Caco-2 (cell line): ENCODE measurements at regions not wholly inside any gene's neighbourhood (a gene's known extent, or its start where the extent isn't known, plus 50 kb on each side); places are given as distances from the start of the nearest gene placed in this dataset.

Source experiments
- BruUV-seq: library from RNA; stranded (reverse); fragments of 400-500 nt; replicated peaks from 2 replicates; lab custom pipeline; 2021; lab: Mats Ljungman, UMichigan
- CTCF ChIA-PET: fragments of 300-600 bp; sonication (Branson Sonifier 250); formaldehyde crosslinking; loops from one replicate; lab custom pipeline; 2022; ENCODE audit warnings: antibody characterized with exemption; lab: Charles Lee
- POLR2A ChIA-PET: fragments of 300-600 bp; sonication (Branson Sonifier 250); formaldehyde crosslinking; loops from one replicate; lab custom pipeline; 2022; ENCODE audit warnings: antibody characterized with exemption; lab: Charles Lee
- DNase-seq, 2 experiments: peaks; one replicate each; pipeline versions ENCODE4 v3.0.0 to v3.0.0-alpha.2; 2020 to 2022
- H3K27me3 ChIP-seq: replicated peaks from 2 replicates; pipeline ENCODE4 v1.6.0; 2011; ENCODE audit warnings: low read length; ENCODE audit not compliant: control insufficient read depth, insufficient read depth
- H3K36me3 ChIP-seq: 2 replicates; pipeline ENCODE4 v1.5.1; 2011; ENCODE audit warnings: low read length; ENCODE audit not compliant: control insufficient read depth, insufficient read depth
- H3K4me1 ChIP-seq: fragments of 250-450 bp; sonication (Bioruptor Pico); 2 replicates; pipeline ENCODE4 v1.5.1; 2020; ENCODE audit warnings: mild to moderate bottlenecking
- H3K4me3 ChIP-seq: 2 replicates; pipeline ENCODE4 v1.5.1; 2011; ENCODE audit warnings: low read depth, mild to moderate bottlenecking, control low read depth, low read length
- H3K9me3 ChIP-seq: fragments of 250-450 bp; sonication (Bioruptor Pico); 2 replicates; pipeline ENCODE4 v1.5.1; 2020; ENCODE audit warnings: mild to moderate bottlenecking, moderate library complexity
- H3K27ac Mint-ChIP-seq: one replicate; pipeline ENCODE4 v1.8.0; 2022; ENCODE audit warnings: mixed read lengths; ENCODE audit not compliant: unreplicated experiment
- H3K27me3 Mint-ChIP-seq: one replicate; pipeline ENCODE4 v1.8.0; 2022; ENCODE audit warnings: mixed read lengths; ENCODE audit not compliant: insufficient read depth, unreplicated experiment
- H3K36me3 Mint-ChIP-seq: one replicate; pipeline ENCODE4 v1.8.0; 2022; ENCODE audit warnings: mild to moderate bottlenecking, mixed read lengths; ENCODE audit not compliant: insufficient read depth, unreplicated experiment
- H3K4me1 Mint-ChIP-seq: one replicate; pipeline ENCODE4 v1.8.0; 2022; ENCODE audit warnings: low read depth, mixed read lengths; ENCODE audit not compliant: unreplicated experiment
- H3K4me3 Mint-ChIP-seq: one replicate; pipeline ENCODE4 v1.8.0; 2022; ENCODE audit warnings: mild to moderate bottlenecking, moderate library complexity, mixed read lengths; ENCODE audit not compliant: unreplicated experiment
- H3K9me3 Mint-ChIP-seq: one replicate; pipeline ENCODE4 v1.8.0; 2022; ENCODE audit warnings: mixed read lengths; ENCODE audit not compliant: unreplicated experiment
- CTCF ChIP-seq, 2 experiments: fragments of 200-600 bp in 1 of 2; IDR thresholded peaks; 1 replicate in 1 of 2; 2 replicates in 1 of 2; pipeline versions ENCODE4 v1.5.1 to v1.8.0; 2011 to 2022; ENCODE audit warnings: antibody characterized with exemption in 1 of 2, control low read depth in 1 of 2, inconsistent platforms in 1 of 2, low read depth in 1 of 2, low read length in 1 of 2, mild to moderate bottlenecking in 1 of 2, moderate library complexity in 1 of 2; ENCODE audit not compliant: insufficient read depth in 1 of 2, severe bottlenecking in 1 of 2, unreplicated experiment in 1 of 2
- intact Hi-C: fragments of 100-400 bp; cut with micrococcal nuclease; formaldehyde crosslinking; loops from one replicate; pipeline ENCODE4 v1.10.0; 2022; ENCODE audit not compliant: unreplicated experiment

- H3K27me3 Mint-ChIP-seq, result no peaks in the 10 kb centered on the region
- H3K4me1 Mint-ChIP-seq, result no peaks in the 10 kb centered on the region
- intact Hi-C loops, result loop anchor here (10.0 kb wide), 1 partner anchor 494 kb away; no protein-coding TSS in a partner anchor
- Histone ChIP-seq H3K4me3 (no peak overlapping the region), H3K9me3 (no peaks in the 10 kb centered on the region), H3K36me3 (no peaks in the 10 kb centered on the region), H3K4me1 (no peaks in the 10 kb centered on the region), H3K27me3 (no peaks in the 10 kb centered on the region)
- POLR2A ChIA-PET, result no interaction called here
- H3K9me3 Mint-ChIP-seq, result no peaks in the 10 kb centered on the region
- H3K27ac Mint-ChIP-seq, result no peak overlapping the region
- no TSS peak for BruUV-seq
- no peaks in the 10 kb centered on the region for H3K36me3 Mint-ChIP-seq
- TF ChIP-seq CTCF (IDR thresholded peaks at IDR 0.05; ENCODE audit: insufficient read depth in 1 of 2, low read depth in 1 of 2, low read length in 1 of 2, severe bottlenecking in 1 of 2, unreplicated experiment in 1 of 2), result no peak
- CTCF ChIA-PET, result no interaction called here
- H3K4me3 Mint-ChIP-seq, result no peak overlapping the region
- no peak for DNase-seq
Measured at GRCh38 chr2:144078802-144079724, 440.9 kb downstream of the ZEB2 start.

- H3K4me3 Mint-ChIP-seq, result no peak overlapping the region
- H3K4me1 Mint-ChIP-seq, result no peaks in the 10 kb centered on the region
- Histone ChIP-seq H3K4me3 (no peak overlapping the region), H3K9me3 (no peaks in the 10 kb centered on the region), H3K4me1 (no peaks in the 10 kb centered on the region), H3K36me3 (no peaks in the 10 kb centered on the region), H3K27me3 (no peaks in the 10 kb centered on the region)
- no TSS peak for BruUV-seq
- DNase-seq, result no peak
- intact Hi-C loops, result loop anchor here (10.0 kb wide), 1 partner anchor 493 kb away; no protein-coding TSS in a partner anchor
- H3K27ac Mint-ChIP-seq, result no peak overlapping the region
- POLR2A ChIA-PET, result no interaction called here
- CTCF ChIA-PET, result no interaction called here
- H3K9me3 Mint-ChIP-seq, result no peaks in the 10 kb centered on the region
- no peak for TF ChIP-seq CTCF (IDR thresholded peaks at IDR 0.05; ENCODE audit: insufficient read depth in 1 of 2, low read depth in 1 of 2, low read length in 1 of 2, severe bottlenecking in 1 of 2, unreplicated experiment in 1 of 2)
- H3K27me3 Mint-ChIP-seq, result no peaks in the 10 kb centered on the region
- no peaks in the 10 kb centered on the region for H3K36me3 Mint-ChIP-seq
Measured at GRCh38 chr2:144078106-144078505, 441.8 kb downstream of the ZEB2 start.

GRCh38 chr2:144074450-144074849 lies 445.5 kb downstream of the ZEB2 start:
- no peaks in the 10 kb centered on the region for H3K36me3 ChIP-seq
- Mint-ChIP-seq H3K27me3 (no peaks in the 10 kb centered on the region), H3K9me3 (no peaks in the 10 kb centered on the region), H3K36me3 (no peaks in the 10 kb centered on the region), H3K27ac (no peak overlapping the region), H3K4me3 (no peak overlapping the region), H3K4me1 (no peaks in the 10 kb centered on the region)
- no peak for DNase-seq
- intact Hi-C loops, result loop anchor here (10.0 kb wide), 1 partner anchor 490 kb away; no protein-coding TSS in a partner anchor
- ChIA-PET POLR2A (no interaction called here), CTCF (interaction anchor here (0.6 kb wide), 1 partner anchor 389 kb away, joined by 6 read pairs; no protein-coding TSS in a partner anchor)
- no peak overlapping the region for H3K4me3 ChIP-seq
- no peaks in the 10 kb centered on the region for H3K9me3 ChIP-seq
- no peaks in the 10 kb centered on the region for H3K4me1 ChIP-seq
- H3K27me3 ChIP-seq, result no peaks in the 10 kb centered on the region
- TF ChIP-seq CTCF (IDR thresholded peaks at IDR 0.05; ENCODE audit: insufficient read depth in 1 of 2, low read depth in 1 of 2, low read length in 1 of 2, severe bottlenecking in 1 of 2, unreplicated experiment in 1 of 2), result no peak
- BruUV-seq, result no TSS peak
